ENCODE measurements at regions not wholly inside any gene's neighbourhood (a gene's known extent, or its start where the extent isn't known, plus 50 kb on each side); places are given as distances from the start of the nearest gene placed in this dataset.
"Not testable (repeated sequence)": the region's sequence is repeated elsewhere in the genome, so short reads cannot be mapped to it uniquely, and the experiment has no call there.

GRCh38 chr14:21768875-21769257 lies 95.2 kb upstream of the OR4E1 start:
- H3K9ac ChIP-seq (ENCODE audit: low read length) = no peak overlapping the region
- H3K4me3 ChIP-seq (ENCODE audit: low read length) = no peak overlapping the region
- no peaks in the 10 kb centered on the region for H3K4me1 ChIP-seq (ENCODE audit: control insufficient read depth, insufficient read depth, low read length)
- no peaks in the 10 kb centered on the region for H3K27me3 ChIP-seq (ENCODE audit: control insufficient read depth, insufficient read depth, low read length)
- no peaks in the 10 kb centered on the region for H3K9me3 ChIP-seq (ENCODE audit: control insufficient read depth, low read length)
- no peaks in the 10 kb centered on the region for H3K36me3 ChIP-seq (ENCODE audit: control insufficient read depth, insufficient read depth, low read length)

GRCh38 chr14:21768116-21768874 lies 94.7 kb upstream of the OR4E1 start:
- H3K36me3 ChIP-seq (ENCODE audit: control insufficient read depth, insufficient read depth, low read length) = no peaks in the 10 kb centered on the region
- H3K9ac ChIP-seq (ENCODE audit: low read length) = no peak overlapping the region
- no peaks in the 10 kb centered on the region for H3K4me1 ChIP-seq (ENCODE audit: control insufficient read depth, insufficient read depth, low read length)
- no peak overlapping the region for H3K4me3 ChIP-seq (ENCODE audit: low read length)
- no peaks in the 10 kb centered on the region for H3K9me3 ChIP-seq (ENCODE audit: control insufficient read depth, low read length)
- no peaks in the 10 kb centered on the region for H3K27me3 ChIP-seq (ENCODE audit: control insufficient read depth, insufficient read depth, low read length)

DNA sequence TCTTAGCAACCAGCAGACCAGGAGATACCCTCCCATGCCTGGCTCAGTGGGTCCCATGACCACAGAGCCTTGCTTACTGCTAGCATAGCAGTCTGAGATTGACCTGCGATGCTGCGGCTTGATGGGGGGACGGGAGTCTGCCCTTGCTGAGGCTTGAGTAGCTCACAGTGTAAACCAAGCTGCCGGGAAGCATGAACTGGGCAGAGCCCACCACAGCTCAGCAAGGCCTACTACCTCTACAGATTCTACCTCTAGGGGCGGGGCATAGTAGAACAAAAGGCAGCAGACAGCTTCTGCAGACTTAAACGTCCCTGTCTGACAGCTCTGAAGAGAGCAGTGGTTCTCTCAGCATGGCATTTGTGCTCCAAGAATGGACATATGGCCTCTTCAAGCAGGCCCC lies 86.7 kb upstream of the OR4E1 start:
- H3K9me3 ChIP-seq (ENCODE audit: control insufficient read depth, low read length) = not testable (repeated sequence)

GRCh38 chr14:21749306-21749868 lies 75.8 kb upstream of the OR4E1 start:
- no peaks in the 10 kb centered on the region for H3K9me3 ChIP-seq (ENCODE audit: control insufficient read depth, low read length)
- no peaks in the 10 kb centered on the region for H3K4me1 ChIP-seq (ENCODE audit: control insufficient read depth, insufficient read depth, low read length)
- H3K9ac ChIP-seq (ENCODE audit: low read length) = no peak overlapping the region
- H3K4me3 ChIP-seq (ENCODE audit: low read length) = no peak overlapping the region
- H3K27me3 ChIP-seq (ENCODE audit: control insufficient read depth, insufficient read depth, low read length) = no peaks in the 10 kb centered on the region
- no peaks in the 10 kb centered on the region for H3K36me3 ChIP-seq (ENCODE audit: control insufficient read depth, insufficient read depth, low read length)

More for the DNA sequence above, 86.7 kb upstream of the OR4E1 start:
- H3K4me1 ChIP-seq (ENCODE audit: control insufficient read depth, insufficient read depth, low read length); H3K36me3 ChIP-seq (ENCODE audit: control insufficient read depth, insufficient read depth, low read length); H3K4me3 ChIP-seq (ENCODE audit: low read length); H3K9ac ChIP-seq (ENCODE audit: low read length); H3K27me3 ChIP-seq (ENCODE audit: control insufficient read depth, insufficient read depth, low read length): not testable (repeated sequence)

DNA sequence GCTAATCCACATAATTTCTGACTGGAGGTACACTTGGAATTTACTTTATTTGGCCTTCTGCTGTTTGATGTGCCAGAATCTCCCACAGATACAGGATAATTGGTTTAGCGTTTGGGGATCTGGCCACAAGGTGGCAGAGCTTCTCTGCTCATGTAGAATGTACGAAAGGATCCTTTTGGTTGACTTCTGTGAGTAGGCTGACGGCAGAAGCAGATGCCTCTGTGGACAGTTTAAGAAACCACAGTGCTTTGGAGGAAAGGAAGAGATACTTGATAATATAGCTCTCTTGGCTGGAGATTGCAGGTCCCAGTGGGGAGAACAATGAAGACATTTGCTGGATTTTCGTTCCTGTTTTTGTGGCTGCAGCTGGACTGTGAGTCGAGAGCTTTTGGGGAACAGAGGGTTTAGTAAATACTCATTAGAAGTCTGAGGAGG lies 75.3 kb upstream of the OR4E1 start:
- Histone ChIP-seq H3K4me3 (ENCODE audit: low read length) (no peak overlapping the region), H3K4me1 (ENCODE audit: control insufficient read depth, insufficient read depth, low read length) (no peaks in the 10 kb centered on the region), H3K27me3 (ENCODE audit: control insufficient read depth, insufficient read depth, low read length) (no peaks in the 10 kb centered on the region), H3K36me3 (ENCODE audit: control insufficient read depth, insufficient read depth, low read length) (no peaks in the 10 kb centered on the region), H3K9ac (ENCODE audit: low read length) (no peak overlapping the region), H3K9me3 (ENCODE audit: control insufficient read depth, low read length) (no peaks in the 10 kb centered on the region)

DNA sequence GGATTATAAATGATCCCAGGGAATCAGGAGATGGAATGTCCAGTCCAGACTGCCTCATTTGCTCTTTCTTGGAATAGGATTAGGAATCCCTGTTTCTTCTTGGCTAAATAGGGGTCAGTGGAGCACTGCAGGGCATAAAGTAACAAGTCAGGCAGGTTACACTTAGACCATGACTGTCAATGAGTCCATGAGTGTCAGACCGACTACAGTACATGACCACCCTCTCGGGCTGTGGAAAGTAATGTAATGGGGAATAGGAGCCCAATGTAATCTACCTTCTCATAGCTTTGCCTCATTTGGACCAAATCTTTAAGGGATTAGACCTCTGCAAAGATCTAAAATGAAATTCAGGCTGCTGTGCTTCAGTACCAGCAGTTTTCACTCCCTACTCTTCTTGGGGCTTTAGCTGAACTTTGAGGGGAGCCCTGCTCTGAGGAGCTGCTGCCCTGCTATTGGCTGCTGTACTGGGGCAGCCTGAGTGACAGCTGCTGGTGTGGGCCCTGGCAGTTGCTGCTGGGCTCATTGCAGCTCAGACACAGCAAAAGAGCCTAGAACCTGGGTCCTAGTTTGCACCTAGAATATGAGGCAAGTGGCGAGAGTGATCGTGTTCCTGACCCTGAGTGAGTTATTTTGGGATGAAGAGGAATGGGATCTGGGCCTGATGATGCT lies 62.2 kb upstream of the OR4E1 start:
- H3K9me3 ChIP-seq (ENCODE audit: control insufficient read depth, low read length) = no peaks in the 10 kb centered on the region
- no peak overlapping the region for H3K9ac ChIP-seq (ENCODE audit: low read length)
- H3K4me3 ChIP-seq (ENCODE audit: low read length) = no peak overlapping the region
- H3K27me3 ChIP-seq (ENCODE audit: control insufficient read depth, insufficient read depth, low read length) = no peaks in the 10 kb centered on the region
- no peaks in the 10 kb centered on the region for H3K36me3 ChIP-seq (ENCODE audit: control insufficient read depth, insufficient read depth, low read length)
- H3K4me1 ChIP-seq (ENCODE audit: control insufficient read depth, insufficient read depth, low read length) = no peaks in the 10 kb centered on the region

DNA sequence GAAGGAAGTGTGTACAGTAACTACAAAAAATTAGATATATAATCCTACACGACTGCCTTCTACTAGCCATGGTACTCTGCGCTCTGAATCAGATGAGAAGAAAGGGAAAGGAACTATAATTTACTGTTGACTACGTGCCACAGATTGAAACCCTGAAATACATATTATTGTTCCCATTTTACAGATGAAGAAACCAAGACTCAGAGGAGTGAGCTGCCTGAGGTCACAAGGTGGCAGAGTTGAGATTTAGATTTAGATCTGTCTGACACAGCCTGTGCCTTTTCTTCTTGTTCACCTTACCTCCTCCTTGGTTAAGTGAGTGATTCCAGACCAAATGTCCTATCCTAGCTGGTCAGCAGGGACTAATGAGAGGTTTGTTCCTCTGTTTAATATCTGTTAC lies 61.6 kb upstream of the OR4E1 start:
- Histone ChIP-seq H3K36me3 (ENCODE audit: control insufficient read depth, insufficient read depth, low read length) (no peaks in the 10 kb centered on the region), H3K4me3 (ENCODE audit: low read length) (no peak overlapping the region), H3K9ac (ENCODE audit: low read length) (no peak overlapping the region), H3K9me3 (ENCODE audit: control insufficient read depth, low read length) (no peaks in the 10 kb centered on the region), H3K4me1 (ENCODE audit: control insufficient read depth, insufficient read depth, low read length) (no peaks in the 10 kb centered on the region), H3K27me3 (ENCODE audit: control insufficient read depth, insufficient read depth, low read length) (no peaks in the 10 kb centered on the region)

DNA sequence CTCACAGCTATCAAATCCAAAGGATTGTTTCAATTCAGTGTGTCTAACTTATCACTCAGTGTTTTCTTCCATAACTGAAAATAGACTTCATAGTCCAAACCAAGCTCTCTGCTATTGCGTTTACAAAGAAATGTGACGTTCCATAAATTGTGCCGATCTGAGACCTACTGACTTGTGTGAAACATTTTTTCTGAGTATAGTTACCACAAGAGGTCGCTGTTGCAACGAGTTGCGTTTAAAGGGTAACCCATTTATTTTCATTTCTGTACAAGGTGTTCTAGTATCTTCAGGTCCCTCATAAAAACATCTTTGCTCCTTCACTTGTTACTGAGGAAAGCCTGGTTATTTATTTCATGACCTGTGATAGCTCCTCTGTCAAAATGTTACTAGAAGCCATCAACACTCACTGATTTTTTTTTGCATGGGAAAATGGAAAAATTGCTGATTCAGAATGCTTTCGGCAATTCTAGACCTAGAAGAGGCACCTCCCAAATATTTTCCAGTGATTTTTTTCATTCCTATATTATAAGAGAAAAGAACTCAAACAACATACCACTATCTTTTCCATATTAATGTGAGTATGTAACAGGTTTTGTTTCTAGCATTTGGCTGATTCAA lies 60.9 kb upstream of the OR4E1 start:
- no peak overlapping the region for H3K4me3 ChIP-seq (ENCODE audit: low read length)
- H3K36me3 ChIP-seq (ENCODE audit: control insufficient read depth, insufficient read depth, low read length) = no peaks in the 10 kb centered on the region
- H3K27me3 ChIP-seq (ENCODE audit: control insufficient read depth, insufficient read depth, low read length) = no peaks in the 10 kb centered on the region
- no peaks in the 10 kb centered on the region for H3K4me1 ChIP-seq (ENCODE audit: control insufficient read depth, insufficient read depth, low read length)
- no peaks in the 10 kb centered on the region for H3K9me3 ChIP-seq (ENCODE audit: control insufficient read depth, low read length)
- H3K9ac ChIP-seq (ENCODE audit: low read length) = no peak overlapping the region

GRCh38 chr14:21729703-21730233 lies 56.1 kb upstream of the OR4E1 start:
- H3K36me3 ChIP-seq (ENCODE audit: control insufficient read depth, insufficient read depth, low read length) = no peaks in the 10 kb centered on the region
- H3K9me3 ChIP-seq (ENCODE audit: control insufficient read depth, low read length) = no peaks in the 10 kb centered on the region
- H3K4me1 ChIP-seq (ENCODE audit: control insufficient read depth, insufficient read depth, low read length) = no peaks in the 10 kb centered on the region

GRCh38 chr14:21725250-21725649 lies 51.6 kb upstream of the OR4E1 start:
- Histone ChIP-seq H3K9ac (ENCODE audit: low read length) (no peak overlapping the region), H3K4me3 (ENCODE audit: low read length) (no peak overlapping the region), H3K27me3 (ENCODE audit: control insufficient read depth, insufficient read depth, low read length) (peaks cover 4% of the 10 kb centered on the region), H3K4me1 (ENCODE audit: control insufficient read depth, insufficient read depth, low read length) (no peaks in the 10 kb centered on the region), H3K9me3 (ENCODE audit: control insufficient read depth, low read length) (no peaks in the 10 kb centered on the region), H3K36me3 (ENCODE audit: control insufficient read depth, insufficient read depth, low read length) (no peaks in the 10 kb centered on the region)

More at GRCh38 chr14:21729703-21730233, 56.1 kb upstream of the OR4E1 start:
- H3K27me3 ChIP-seq (ENCODE audit: control insufficient read depth, insufficient read depth, low read length) = no peaks in the 10 kb centered on the region
- H3K4me3 ChIP-seq (ENCODE audit: low read length) = no peak overlapping the region
- H3K9ac ChIP-seq (ENCODE audit: low read length) = no peak overlapping the region

DNA sequence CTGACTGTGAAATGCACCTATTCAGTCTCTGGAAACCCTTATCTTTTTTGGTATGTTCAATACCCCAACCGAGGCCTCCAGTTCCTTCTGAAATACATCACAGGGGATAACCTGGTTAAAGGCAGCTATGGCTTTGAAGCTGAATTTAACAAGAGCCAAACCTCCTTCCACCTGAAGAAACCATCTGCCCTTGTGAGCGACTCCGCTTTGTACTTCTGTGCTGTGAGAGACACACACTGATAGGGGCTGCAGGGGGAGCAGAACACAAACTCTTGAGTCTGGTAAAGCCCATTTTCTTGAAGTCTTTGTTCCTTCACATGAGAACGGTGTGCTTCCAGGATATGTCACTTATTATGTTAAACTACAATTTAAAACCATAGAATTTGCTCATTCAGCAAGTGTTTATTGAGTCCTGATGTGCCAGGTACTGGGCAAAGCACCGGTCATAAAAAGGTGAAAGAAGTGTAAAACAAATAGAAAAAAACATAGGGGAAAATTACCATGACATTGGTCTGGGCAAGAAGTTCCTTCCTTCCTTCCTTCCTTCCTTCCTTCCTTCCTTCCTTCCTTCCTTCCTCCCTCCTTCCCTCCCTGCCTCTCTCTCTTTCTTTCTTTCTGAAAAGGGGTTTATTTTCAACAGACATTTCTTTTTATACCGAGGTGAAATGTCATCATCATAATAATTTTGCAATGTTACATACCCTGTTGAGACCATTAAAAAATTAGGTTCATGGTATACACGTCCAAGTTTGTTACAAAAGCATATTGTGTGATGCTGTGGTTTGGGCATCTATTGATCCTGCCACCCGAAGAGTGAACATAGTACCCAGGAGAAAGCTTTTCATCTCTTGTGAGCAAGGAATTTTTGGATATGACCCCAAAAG lies 50.7 kb upstream of the OR4E1 start:
- Histone ChIP-seq H3K4me3 (ENCODE audit: low read length) (no peak overlapping the region), H3K4me1 (ENCODE audit: control insufficient read depth, insufficient read depth, low read length) (no peaks in the 10 kb centered on the region), H3K9me3 (ENCODE audit: control insufficient read depth, low read length) (no peaks in the 10 kb centered on the region), H3K9ac (ENCODE audit: low read length) (no peak overlapping the region), H3K36me3 (ENCODE audit: control insufficient read depth, insufficient read depth, low read length) (no peaks in the 10 kb centered on the region), H3K27me3 (ENCODE audit: control insufficient read depth, insufficient read depth, low read length) (peaks cover 4% of the 10 kb centered on the region)

Measured in mucosa of stomach (tissue), 1 donor.